Testis (tissue), 2 donors: ENCODE measurements at regions not wholly inside any gene's neighbourhood (a gene's known extent, or its start where the extent isn't known, plus 50 kb on each side); places are given as distances from the start of the nearest gene placed in this dataset.

Source experiments
- DNase-seq: peaks from one replicate; pipeline ENCODE4 v3.0.0-alpha.2; 2019
- H3K27ac ChIP-seq, 2 donors: fragments of 200-600 bp; sonication (generic); one replicate each; pipeline ENCODE4 v1.5.1; 2019
- H3K27me3 ChIP-seq: fragments of 200-600 bp; sonication (generic); one replicate; pipeline ENCODE4 v1.5.1; 2019
- H3K36me3 ChIP-seq: fragments of 200-600 bp; sonication (generic); one replicate; pipeline ENCODE4 v1.5.1; 2017; ENCODE audit warnings: low read depth; ENCODE audit errors: missing control alignments
- H3K4me1 ChIP-seq: fragments of 200-600 bp; sonication (generic); one replicate; pipeline ENCODE4 v1.5.1; 2019
- H3K4me3 ChIP-seq, 2 donors: fragments of 200-600 bp; sonication (generic); one replicate each; pipeline ENCODE4 v1.5.1; 2017 to 2019
- H3K9me3 ChIP-seq: fragments of 200-600 bp; sonication (generic); one replicate; pipeline ENCODE4 v1.5.1; 2017
- POLR2A ChIP-seq: fragments of 450-650 bp; IDR thresholded peaks from one replicate; pipeline ENCODE4 v1.6.1; 2017; ENCODE audit warnings: antibody characterized with exemption, mild to moderate bottlenecking, moderate library complexity
- WGBS, 2 donors: methylation state at CpG; one replicate each; pipeline ENCODE4 v1.1.5; 2018; 5-methylcytosine and 5-hydroxymethylcytosine counted together
- intact Hi-C: fragments of 100-400 bp; cut with DNase I; formaldehyde crosslinking; loops from one replicate; pipeline ENCODE4 v1.15.1; 2023; ENCODE audit warnings: low total_unique reads
- TF ChIP-seq, protein P1 (sequence below), 3 experiments: fragments of 450-650 bp in 2 of 3; fragments of 200-600 bp in 1 of 3; sonication (generic) in 1 of 3; IDR thresholded peaks; one replicate each; pipeline ENCODE4 v1.5.1; 2016 to 2019; ENCODE audit warnings: antibody characterized with exemption in 3 of 3, mild to moderate bottlenecking in 2 of 3, moderate library complexity in 1 of 3

DNA sequence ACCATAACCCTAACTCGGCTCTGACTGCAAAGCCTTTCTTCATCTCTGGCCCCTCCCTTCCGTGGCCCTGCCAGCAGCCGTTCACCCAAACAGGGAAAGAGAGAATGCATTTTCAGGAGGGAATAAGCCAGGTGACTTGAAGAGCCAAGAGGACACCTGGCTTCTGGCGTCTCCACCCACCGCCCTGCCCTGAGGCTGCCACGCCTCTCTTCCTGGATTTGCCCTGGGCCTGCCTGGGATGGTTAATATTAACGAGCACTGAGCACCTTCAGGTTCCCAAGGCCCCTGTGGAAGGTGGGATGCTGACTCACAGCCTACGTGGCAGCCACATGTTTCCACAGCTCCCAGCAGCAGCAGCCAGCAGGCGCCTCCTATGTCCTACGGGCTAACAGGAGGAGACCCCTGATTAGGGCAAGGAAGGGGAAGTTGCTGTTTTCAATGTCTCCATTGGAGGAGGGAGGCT is 138.0 kb upstream of the RREB1 start:
- Histone ChIP-seq H3K4me1 (no peaks in the 10 kb centered on the region), H3K27me3 (no peaks in the 10 kb centered on the region), H3K27ac (no peak overlapping the region), H3K4me3 (no peak overlapping the region), H3K36me3 (no peaks in the 10 kb centered on the region), H3K9me3 (no peaks in the 10 kb centered on the region)
- DNase-seq = no peak
- intact Hi-C loops = no loop called here
- WGBS, 2 donors = 89 to 95% methylated on average over 10 of the region's 10 CpGs
- TF ChIP-seq, protein P1, sequence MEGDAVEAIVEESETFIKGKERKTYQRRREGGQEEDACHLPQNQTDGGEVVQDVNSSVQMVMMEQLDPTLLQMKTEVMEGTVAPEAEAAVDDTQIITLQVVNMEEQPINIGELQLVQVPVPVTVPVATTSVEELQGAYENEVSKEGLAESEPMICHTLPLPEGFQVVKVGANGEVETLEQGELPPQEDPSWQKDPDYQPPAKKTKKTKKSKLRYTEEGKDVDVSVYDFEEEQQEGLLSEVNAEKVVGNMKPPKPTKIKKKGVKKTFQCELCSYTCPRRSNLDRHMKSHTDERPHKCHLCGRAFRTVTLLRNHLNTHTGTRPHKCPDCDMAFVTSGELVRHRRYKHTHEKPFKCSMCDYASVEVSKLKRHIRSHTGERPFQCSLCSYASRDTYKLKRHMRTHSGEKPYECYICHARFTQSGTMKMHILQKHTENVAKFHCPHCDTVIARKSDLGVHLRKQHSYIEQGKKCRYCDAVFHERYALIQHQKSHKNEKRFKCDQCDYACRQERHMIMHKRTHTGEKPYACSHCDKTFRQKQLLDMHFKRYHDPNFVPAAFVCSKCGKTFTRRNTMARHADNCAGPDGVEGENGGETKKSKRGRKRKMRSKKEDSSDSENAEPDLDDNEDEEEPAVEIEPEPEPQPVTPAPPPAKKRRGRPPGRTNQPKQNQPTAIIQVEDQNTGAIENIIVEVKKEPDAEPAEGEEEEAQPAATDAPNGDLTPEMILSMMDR (IDR thresholded peaks at IDR 0.05) = no peak
- TF ChIP-seq POLR2A = no peak

DNA sequence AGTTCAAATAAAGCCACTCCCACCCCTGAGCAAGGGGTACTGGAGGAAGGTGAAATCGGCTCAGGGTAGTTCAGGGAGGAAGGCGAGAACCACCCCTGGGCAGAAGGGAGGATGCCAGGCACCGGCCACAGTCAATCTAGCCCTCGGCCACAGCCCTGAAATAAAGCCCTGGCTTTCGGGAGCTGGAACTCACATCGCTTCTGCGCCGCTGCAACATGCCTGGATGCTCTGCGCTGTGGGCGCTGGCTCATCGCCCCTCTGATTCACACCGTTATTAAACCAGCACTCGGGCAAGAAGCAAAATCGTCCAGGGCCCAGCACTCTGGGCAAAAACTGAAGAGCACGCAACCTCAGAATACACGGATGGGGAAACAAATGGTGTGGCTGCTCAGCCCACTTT is 136.9 kb upstream of the RREB1 start:
- intact Hi-C loops = no loop called here
- H3K27me3 ChIP-seq = no peaks in the 10 kb centered on the region
- 92 to 97% methylated on average over 4 to 16 of the region's 16 CpGs for WGBS, 2 donors
- no peak for TF ChIP-seq POLR2A
- TF ChIP-seq, protein P1 (IDR thresholded peaks at IDR 0.05) = no peak
- DNase-seq = no peak
- H3K36me3 ChIP-seq = no peaks in the 10 kb centered on the region
- H3K4me1 ChIP-seq = no peaks in the 10 kb centered on the region
- no peaks in the 10 kb centered on the region for H3K9me3 ChIP-seq
- no peak overlapping the region for H3K4me3 ChIP-seq
- no peak overlapping the region for H3K27ac ChIP-seq

DNA sequence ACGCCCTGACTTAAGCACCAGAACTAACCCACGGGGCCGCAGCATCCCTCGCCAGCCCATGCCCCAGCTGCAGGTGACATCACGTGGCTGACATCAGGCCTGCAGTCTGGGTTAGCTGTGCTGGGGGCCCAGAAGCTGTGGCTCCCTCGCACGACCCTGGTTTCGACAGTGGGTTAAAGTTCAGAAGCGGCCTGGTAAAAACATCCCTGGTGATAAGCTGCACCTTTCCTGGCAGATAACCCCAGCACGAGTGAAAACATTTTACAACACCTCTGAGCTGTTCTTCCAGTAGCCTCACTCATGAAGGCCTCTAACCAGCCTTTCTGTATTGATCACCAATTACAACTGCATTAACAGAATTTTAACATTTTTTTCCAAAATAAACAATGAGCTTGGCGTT is 136.4 kb upstream of the RREB1 start:
- Histone ChIP-seq H3K4me3 (no peak overlapping the region), H3K36me3 (no peaks in the 10 kb centered on the region), H3K27me3 (no peaks in the 10 kb centered on the region), H3K9me3 (no peaks in the 10 kb centered on the region), H3K27ac (no peak overlapping the region), H3K4me1 (no peaks in the 10 kb centered on the region)
- no peak for DNase-seq
- WGBS, 2 donors = 84 to 85% methylated on average over 11 of the region's 11 CpGs
- TF ChIP-seq POLR2A = no peak
- TF ChIP-seq, protein P1 (IDR thresholded peaks at IDR 0.05) = no peak
- intact Hi-C loops = no loop called here

DNA sequence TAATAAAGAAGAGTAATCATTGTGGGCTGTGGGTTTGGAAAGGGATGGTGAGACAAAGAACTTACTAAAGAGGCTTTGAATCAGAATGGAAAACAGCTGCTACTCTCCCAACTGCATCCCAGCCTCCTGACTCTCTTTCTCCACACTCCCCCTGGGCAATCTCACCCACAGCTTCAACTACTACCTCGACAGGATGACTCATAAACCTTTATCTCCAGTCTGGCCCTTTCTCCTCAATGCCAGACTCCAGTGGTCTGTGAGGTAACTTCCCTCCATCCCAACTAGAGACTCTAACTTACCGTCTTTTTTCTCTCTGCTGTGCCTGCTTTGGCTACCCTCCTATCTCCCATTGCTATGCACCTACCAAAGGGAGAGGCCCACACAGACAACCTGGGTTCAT is 135.3 kb upstream of the RREB1 start:
- no peaks in the 10 kb centered on the region for H3K4me1 ChIP-seq
- H3K4me3 ChIP-seq = no peak overlapping the region
- no peak overlapping the region for H3K27ac ChIP-seq
- no peaks in the 10 kb centered on the region for H3K36me3 ChIP-seq
- DNase-seq = no peak
- no peak for TF ChIP-seq POLR2A
- TF ChIP-seq, protein P1 (IDR thresholded peaks at IDR 0.05) = no peak
- no peaks in the 10 kb centered on the region for H3K9me3 ChIP-seq
- intact Hi-C loops = no loop called here
- 72% methylated on average over 2 of the region's 2 CpGs for WGBS, 2 donors
- no peaks in the 10 kb centered on the region for H3K27me3 ChIP-seq

DNA sequence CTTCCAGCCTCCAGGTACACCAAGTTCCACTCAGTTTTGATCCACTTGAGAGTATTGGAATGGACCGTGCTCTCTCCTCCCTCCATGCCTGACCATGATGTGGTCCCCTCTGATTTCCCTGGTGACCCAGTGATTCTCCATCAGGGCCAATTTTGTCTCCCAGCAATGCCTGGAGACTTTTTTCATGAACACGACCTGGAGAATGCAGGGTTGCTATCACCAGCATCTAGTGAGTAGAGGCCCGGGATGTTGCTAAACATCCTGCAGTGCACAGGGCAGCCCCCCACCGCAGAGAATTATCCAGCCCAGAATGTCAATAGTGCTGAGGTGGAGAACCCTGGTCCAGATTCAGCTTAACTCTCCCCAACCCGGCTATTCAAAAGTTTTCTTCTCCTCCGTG is 134.0 kb upstream of the RREB1 start:
- Histone ChIP-seq H3K4me3 (no peak overlapping the region), H3K4me1 (no peaks in the 10 kb centered on the region), H3K9me3 (no peaks in the 10 kb centered on the region), H3K36me3 (no peaks in the 10 kb centered on the region), H3K27me3 (no peaks in the 10 kb centered on the region), H3K27ac (no peak overlapping the region)
- no peak for TF ChIP-seq POLR2A
- TF ChIP-seq, protein P1 (IDR thresholded peaks at IDR 0.05) = no peak
- intact Hi-C loops = no loop called here
- 84 to 88% methylated on average over 4 to 6 of the region's 6 CpGs for WGBS, 2 donors
- no peak for DNase-seq
